ENCODE measurements at regions not wholly inside any gene's neighbourhood (a gene's known extent, or its start where the extent isn't known, plus 50 kb on each side); places are given as distances from the start of the nearest gene placed in this dataset.

DNA sequence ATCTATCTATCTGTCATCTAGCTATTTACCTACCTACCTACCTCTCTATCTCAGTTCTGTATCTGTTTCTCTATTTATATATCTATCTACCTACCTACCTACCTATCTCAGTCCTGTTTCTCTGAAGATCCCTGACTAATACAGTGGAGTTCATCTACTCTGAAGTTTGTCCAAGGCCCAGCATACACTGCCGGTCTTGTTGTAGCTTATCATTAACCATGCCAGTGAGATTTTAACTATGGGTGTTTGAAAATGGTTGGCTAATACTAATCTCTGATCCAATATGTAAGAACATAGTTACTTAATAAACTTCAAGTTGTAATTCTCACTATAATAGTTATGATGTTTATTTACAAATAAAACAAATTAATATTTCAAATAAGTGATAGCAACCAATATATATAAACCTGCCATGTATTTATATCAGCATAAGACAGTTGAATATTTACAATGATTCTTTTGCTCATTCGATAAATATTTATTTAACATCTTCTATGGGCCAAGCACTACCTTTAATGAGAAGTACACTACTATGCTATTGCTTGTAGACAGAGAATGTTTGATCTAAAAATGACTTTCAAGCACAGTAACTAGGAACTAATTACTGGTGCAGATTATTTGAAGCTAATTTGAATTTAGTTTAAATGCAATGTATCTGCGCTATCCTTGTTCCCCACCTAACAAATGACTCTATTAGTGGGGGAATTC, 242.1 kb downstream of the KLF5 start:
- TF ChIP-seq, protein P1, sequence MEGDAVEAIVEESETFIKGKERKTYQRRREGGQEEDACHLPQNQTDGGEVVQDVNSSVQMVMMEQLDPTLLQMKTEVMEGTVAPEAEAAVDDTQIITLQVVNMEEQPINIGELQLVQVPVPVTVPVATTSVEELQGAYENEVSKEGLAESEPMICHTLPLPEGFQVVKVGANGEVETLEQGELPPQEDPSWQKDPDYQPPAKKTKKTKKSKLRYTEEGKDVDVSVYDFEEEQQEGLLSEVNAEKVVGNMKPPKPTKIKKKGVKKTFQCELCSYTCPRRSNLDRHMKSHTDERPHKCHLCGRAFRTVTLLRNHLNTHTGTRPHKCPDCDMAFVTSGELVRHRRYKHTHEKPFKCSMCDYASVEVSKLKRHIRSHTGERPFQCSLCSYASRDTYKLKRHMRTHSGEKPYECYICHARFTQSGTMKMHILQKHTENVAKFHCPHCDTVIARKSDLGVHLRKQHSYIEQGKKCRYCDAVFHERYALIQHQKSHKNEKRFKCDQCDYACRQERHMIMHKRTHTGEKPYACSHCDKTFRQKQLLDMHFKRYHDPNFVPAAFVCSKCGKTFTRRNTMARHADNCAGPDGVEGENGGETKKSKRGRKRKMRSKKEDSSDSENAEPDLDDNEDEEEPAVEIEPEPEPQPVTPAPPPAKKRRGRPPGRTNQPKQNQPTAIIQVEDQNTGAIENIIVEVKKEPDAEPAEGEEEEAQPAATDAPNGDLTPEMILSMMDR (IDR thresholded peaks at IDR 0.05; ENCODE audit: insufficient read depth, low read length, missing control alignments) = no peak
- ChIA-PET CTCF (interaction anchor here (0.9 to 1.0 kb wide), 2 partner anchors 18 to 26 kb away, joined by 3 to 4 read pairs; no protein-coding TSS in a partner anchor), POLR2A (no interaction called here)
- no peak overlapping the region for H3K4me3 ChIP-seq (ENCODE audit: low read depth, low read length)
- DNase-seq (ENCODE audit: low read depth, low spot score) = no peak

DNA sequence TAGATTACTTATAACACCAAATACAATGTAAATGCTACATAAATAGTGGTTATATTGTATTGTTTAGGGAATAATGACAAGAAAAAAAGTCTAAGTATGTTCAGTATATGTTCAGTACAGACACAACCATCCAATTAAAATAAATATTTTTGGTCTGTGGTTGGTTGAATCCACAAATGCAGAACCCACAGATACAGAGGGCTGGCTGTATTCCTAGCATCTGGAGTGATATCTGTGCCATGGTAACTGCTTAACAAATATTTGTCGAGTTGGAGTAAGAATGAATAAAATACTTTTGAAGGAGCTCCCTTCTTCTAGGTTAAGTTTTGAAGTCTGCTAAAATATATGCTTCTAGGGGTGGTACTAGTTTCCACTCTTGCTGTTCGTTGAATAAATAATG, 241.0 kb downstream of the KLF5 start:
- TF ChIP-seq, protein P1 (IDR thresholded peaks at IDR 0.05; ENCODE audit: insufficient read depth, low read length, missing control alignments) = no peak
- no peak overlapping the region for H3K4me3 ChIP-seq (ENCODE audit: low read depth, low read length)
- ChIA-PET CTCF (interaction anchor here (0.9 to 1.0 kb wide), 2 partner anchors 17 to 25 kb away, joined by 3 to 4 read pairs; no protein-coding TSS in a partner anchor), POLR2A (no interaction called here)
- DNase-seq (ENCODE audit: low read depth, low spot score) = peak; percentile 24

DNA sequence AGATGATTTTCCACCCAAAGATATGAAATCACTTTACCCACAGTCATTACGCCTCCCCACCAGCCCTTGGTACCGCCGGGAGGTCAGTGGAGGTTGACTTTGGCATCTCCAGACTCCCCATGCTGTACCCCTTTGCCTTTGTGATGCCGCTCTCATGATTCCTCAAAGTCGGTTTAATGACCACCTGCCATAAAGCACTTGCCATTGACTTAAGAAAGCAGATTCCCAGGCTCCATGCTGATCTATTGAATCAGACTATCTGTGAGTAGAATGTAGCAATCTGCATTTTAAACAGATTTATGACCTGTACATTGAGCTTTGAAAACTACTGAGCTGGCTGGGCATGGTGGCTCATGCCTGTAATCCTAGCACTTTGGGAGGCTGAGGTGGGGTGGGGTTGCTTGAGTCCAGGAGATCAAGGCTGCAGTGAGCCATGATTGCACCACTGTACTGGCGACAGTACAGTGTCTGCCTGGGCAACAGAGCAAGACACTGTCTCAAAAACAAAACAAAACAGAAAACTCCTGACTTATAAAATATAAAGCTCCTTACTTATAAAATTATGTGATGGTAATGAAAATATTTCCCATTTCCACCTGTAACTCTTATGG, 235.2 kb downstream of the KLF5 start:
- ChIA-PET CTCF (interaction anchor here (1.0 kb wide), 2 partner anchors 10 to 23 kb away, joined by 3 read pairs; no protein-coding TSS in a partner anchor), POLR2A (no interaction called here)
- TF ChIP-seq, protein P1 (IDR thresholded peaks at IDR 0.05; ENCODE audit: insufficient read depth, low read length, missing control alignments) = no peak
- DNase-seq (ENCODE audit: low read depth, low spot score) = no peak
- no peak overlapping the region for H3K4me3 ChIP-seq (ENCODE audit: low read depth, low read length)

DNA sequence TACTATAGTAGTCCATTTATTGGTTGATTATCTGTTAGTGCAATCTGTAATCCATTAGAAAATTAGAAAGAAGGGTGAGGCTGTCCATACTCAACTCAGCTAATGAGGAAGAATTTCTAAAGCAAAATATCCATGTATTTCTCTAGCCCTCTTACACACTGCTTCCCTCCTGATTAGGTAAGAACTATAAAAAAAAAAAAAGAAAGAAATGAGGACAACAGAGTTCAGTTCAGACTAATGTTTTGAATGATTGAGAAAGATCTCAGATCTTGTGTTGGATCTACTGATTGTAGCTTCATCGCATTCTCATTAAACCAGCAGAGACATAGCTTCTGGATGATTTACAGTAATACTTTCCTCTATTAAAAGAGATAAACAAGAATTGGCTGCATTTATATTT, 233.3 kb downstream of the KLF5 start:
- DNase-seq (ENCODE audit: low read depth, low spot score) = no peak
- TF ChIP-seq, protein P1 (IDR thresholded peaks at IDR 0.05; ENCODE audit: insufficient read depth, low read length, missing control alignments) = no peak
- H3K4me3 ChIP-seq (ENCODE audit: low read depth, low read length) = no peak overlapping the region
- ChIA-PET POLR2A (no interaction called here), CTCF (no interaction called here)

DNA sequence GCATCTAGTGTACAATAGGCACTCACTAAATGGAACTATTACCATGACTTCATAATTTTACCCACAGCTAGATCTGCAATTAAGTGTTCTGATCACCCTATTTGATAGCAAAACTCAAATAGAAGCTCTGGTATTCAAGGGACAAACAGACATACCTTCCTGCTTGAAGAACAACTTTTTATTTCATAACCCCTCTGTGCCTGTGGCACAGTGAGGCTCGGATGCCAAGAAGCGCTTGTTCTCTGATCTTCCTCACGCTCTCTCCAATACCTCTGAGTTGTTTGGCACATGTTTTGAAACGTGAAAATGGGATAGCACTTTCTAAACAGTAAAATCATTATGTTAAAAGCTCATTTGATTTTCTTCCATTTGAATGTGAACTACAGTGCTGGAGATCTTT, 232.0 kb downstream of the KLF5 start:
- no peak overlapping the region for H3K4me3 ChIP-seq (ENCODE audit: low read depth, low read length)
- TF ChIP-seq, protein P1 (IDR thresholded peaks at IDR 0.05; ENCODE audit: insufficient read depth, low read length, missing control alignments) = no peak
- ChIA-PET POLR2A (no interaction called here), CTCF (interaction anchor here (0.9 to 1.7 kb wide), 2 partner anchors 16 to 43 kb away, joined by 3 to 5 read pairs; no protein-coding TSS in a partner anchor)
- no peak for DNase-seq (ENCODE audit: low read depth, low spot score)

DNA sequence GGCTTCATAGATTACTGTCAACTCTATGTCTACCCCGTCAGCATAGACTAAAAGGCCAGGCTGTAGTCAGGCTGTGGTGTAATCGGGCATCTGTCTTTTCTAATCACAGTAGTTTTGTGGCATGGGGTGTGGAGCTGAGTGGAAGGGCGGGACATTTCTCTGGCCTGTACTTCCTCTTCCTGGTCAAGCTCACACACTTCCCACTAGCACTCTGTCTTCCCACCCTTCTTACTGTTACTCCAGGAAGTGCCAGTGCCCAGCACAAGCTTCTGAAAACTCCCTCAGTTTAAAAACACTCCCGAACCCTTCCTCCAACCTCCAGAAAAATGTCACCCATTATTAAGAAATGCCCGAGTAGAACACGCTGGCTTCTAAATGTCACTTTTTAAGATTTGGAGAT, 229.8 kb downstream of the KLF5 start:
- DNase-seq (ENCODE audit: low read depth, low spot score) = no peak
- POLR2A ChIA-PET = no interaction called here
- no peak overlapping the region for H3K4me3 ChIP-seq (ENCODE audit: low read depth, low read length)
- CTCF ChIA-PET = no interaction called here
- TF ChIP-seq, protein P1 (IDR thresholded peaks at IDR 0.05; ENCODE audit: insufficient read depth, low read length, missing control alignments) = no peak
